ENCODE measurements at regions not wholly inside any gene's neighbourhood (a gene's known extent, or its start where the extent isn't known, plus 50 kb on each side); places are given as distances from the start of the nearest gene placed in this dataset.
"Not testable (repeated sequence)": the region's sequence is repeated elsewhere in the genome, so short reads cannot be mapped to it uniquely, and the experiment has no call there.

GRCh38 chr9:74415995-74416394 is 81.1 kb upstream of the RORB start:
- intact Hi-C loops (cut with micrococcal nuclease) = no loop called here

GRCh38 chr9:74424488-74424887 is 72.6 kb upstream of the RORB start:
- H3K27me3 Mint-ChIP-seq; H3K4me3 Mint-ChIP-seq; H3K27ac Mint-ChIP-seq; H3K36me3 Mint-ChIP-seq (ENCODE audit: low read depth); H3K4me1 Mint-ChIP-seq (ENCODE audit: low read depth); intact Hi-C loops (cut with micrococcal nuclease): not testable (repeated sequence)
- peaks cover 10% of the 10 kb centered on the region for H3K9me3 Mint-ChIP-seq

More at GRCh38 chr9:74415995-74416394, 81.1 kb upstream of the RORB start:
- H3K27ac Mint-ChIP-seq = no peak overlapping the region
- no peaks in the 10 kb centered on the region for H3K27me3 Mint-ChIP-seq
- H3K4me3 Mint-ChIP-seq = no peak overlapping the region
- no peaks in the 10 kb centered on the region for H3K9me3 Mint-ChIP-seq
- no peaks in the 10 kb centered on the region for H3K36me3 Mint-ChIP-seq (ENCODE audit: low read depth)
- no peaks in the 10 kb centered on the region for H3K4me1 Mint-ChIP-seq (ENCODE audit: low read depth)

DNA sequence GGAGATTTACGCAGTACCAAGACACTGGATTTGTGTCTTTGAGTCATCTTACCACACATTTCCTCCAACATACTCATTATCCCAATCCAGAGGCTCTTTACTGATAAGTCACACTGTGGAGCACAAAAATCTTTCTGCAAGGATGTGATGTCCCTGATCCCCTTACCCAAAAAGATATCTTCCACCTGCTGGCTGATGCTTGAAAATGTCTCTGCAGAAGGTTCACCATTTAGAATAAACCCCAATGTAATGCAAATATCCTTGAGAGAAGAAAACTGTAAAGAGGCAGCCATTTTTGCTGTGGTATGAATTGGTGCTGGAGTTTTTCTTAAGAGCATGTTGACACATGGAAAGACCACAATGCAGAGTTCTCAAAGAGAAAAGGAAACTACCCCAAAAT is 65.7 kb upstream of the RORB start:
- intact Hi-C loops (cut with micrococcal nuclease) = no loop called here
- Mint-ChIP-seq H3K4me3 (no peak overlapping the region), H3K36me3 (ENCODE audit: low read depth) (no peaks in the 10 kb centered on the region), H3K4me1 (ENCODE audit: low read depth) (no peaks in the 10 kb centered on the region), H3K27ac (no peak overlapping the region), H3K27me3 (no peaks in the 10 kb centered on the region), H3K9me3 (no peaks in the 10 kb centered on the region)

GRCh38 chr9:74443036-74443750 is 53.9 kb upstream of the RORB start:
- no peak overlapping the region for H3K4me3 Mint-ChIP-seq
- H3K9me3 Mint-ChIP-seq = no peaks in the 10 kb centered on the region
- H3K4me1 Mint-ChIP-seq (ENCODE audit: low read depth) = no peaks in the 10 kb centered on the region
- H3K27me3 Mint-ChIP-seq = no peaks in the 10 kb centered on the region
- intact Hi-C loops (cut with micrococcal nuclease) = no loop called here
- H3K27ac Mint-ChIP-seq = no peak overlapping the region
- H3K36me3 Mint-ChIP-seq (ENCODE audit: low read depth) = no peaks in the 10 kb centered on the region

DNA sequence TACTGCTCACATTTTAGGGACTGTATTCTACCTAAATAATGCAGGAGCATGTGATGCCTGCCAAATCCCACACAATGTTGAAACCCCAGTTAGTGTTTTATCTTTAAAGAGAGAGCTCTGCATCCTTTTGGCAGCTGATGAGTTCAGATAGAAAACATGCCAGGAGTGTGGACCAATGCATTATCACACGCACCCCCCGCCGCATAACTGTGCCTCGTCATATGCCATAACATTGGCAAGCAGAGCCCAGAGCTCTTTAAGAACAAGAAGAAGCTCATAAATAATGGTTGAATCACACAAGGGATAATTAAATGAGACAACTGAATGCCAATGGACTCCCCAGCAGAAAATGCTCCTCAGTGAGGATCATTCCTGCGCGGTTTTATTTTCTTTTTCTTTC is 52.8 kb upstream of the RORB start:
- Mint-ChIP-seq H3K36me3 (ENCODE audit: low read depth) (no peaks in the 10 kb centered on the region), H3K4me1 (ENCODE audit: low read depth) (no peaks in the 10 kb centered on the region), H3K9me3 (no peaks in the 10 kb centered on the region), H3K4me3 (no peak overlapping the region), H3K27ac (no peak overlapping the region), H3K27me3 (peaks cover 2% of the 10 kb centered on the region)
- intact Hi-C loops (cut with micrococcal nuclease) = no loop called here
